Chondrocyte (in vitro differentiated cells): ENCODE measurements at regions not wholly inside any gene's neighbourhood (a gene's known extent, or its start where the extent isn't known, plus 50 kb on each side); places are given as distances from the start of the nearest gene placed in this dataset.

Experiments
- DNase-seq: peaks from one replicate; pipeline ENCODE4 v3.0.0; 2021; ENCODE audit warnings: mixed read lengths, low spot score
- H3K27ac Mint-ChIP-seq: one replicate; pipeline ENCODE4 v1.8.0; 2021; ENCODE audit warnings: mild to moderate bottlenecking, moderate library complexity, mixed read lengths; ENCODE audit not compliant: unreplicated experiment
- H3K27me3 Mint-ChIP-seq: 2 replicates; pipeline ENCODE4 v1.8.0; 2021; ENCODE audit warnings: low read depth, mixed read lengths
- H3K36me3 Mint-ChIP-seq: 2 replicates; pipeline ENCODE4 v1.8.0; 2021; ENCODE audit warnings: low read depth, mixed read lengths
- H3K4me1 Mint-ChIP-seq: 2 replicates; pipeline ENCODE4 v1.8.0; 2021; ENCODE audit warnings: low read depth, mild to moderate bottlenecking, mixed read lengths
- H3K4me3 Mint-ChIP-seq: one replicate; pipeline ENCODE4 v1.8.0; 2021; ENCODE audit warnings: mild to moderate bottlenecking, moderate library complexity, mixed read lengths; ENCODE audit not compliant: unreplicated experiment
- H3K9me3 Mint-ChIP-seq: 2 replicates; pipeline ENCODE4 v1.8.0; 2021; ENCODE audit warnings: low read depth, mixed read lengths
- TF ChIP-seq, protein P1 (sequence below): fragments of 200-600 bp; sonication (generic); IDR thresholded peaks from 2 replicates; pipeline ENCODE4 v1.5.0; 2021; ENCODE audit warnings: antibody characterized with exemption, mild to moderate bottlenecking, moderate library complexity

DNA sequence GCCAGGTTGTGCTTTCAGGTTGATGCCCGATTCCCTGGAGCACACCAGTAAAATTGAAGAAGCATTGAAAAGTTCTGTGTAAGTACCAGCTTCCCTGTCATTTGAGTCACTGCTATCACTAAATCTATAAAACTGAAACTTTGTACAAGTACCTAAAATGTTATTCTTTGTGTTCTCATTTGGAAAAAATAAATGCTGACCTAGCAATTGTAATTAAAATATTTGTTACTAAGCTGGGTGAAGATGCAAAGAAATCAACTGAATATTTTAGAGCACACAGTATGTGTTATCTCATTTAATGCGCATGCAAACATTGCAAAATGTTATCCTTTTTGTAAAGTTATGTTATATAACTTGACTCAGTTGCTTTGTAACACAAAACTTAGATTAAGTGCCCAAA is 733.7 kb downstream of the TBL1XR1 start:
- TF ChIP-seq, protein P1, sequence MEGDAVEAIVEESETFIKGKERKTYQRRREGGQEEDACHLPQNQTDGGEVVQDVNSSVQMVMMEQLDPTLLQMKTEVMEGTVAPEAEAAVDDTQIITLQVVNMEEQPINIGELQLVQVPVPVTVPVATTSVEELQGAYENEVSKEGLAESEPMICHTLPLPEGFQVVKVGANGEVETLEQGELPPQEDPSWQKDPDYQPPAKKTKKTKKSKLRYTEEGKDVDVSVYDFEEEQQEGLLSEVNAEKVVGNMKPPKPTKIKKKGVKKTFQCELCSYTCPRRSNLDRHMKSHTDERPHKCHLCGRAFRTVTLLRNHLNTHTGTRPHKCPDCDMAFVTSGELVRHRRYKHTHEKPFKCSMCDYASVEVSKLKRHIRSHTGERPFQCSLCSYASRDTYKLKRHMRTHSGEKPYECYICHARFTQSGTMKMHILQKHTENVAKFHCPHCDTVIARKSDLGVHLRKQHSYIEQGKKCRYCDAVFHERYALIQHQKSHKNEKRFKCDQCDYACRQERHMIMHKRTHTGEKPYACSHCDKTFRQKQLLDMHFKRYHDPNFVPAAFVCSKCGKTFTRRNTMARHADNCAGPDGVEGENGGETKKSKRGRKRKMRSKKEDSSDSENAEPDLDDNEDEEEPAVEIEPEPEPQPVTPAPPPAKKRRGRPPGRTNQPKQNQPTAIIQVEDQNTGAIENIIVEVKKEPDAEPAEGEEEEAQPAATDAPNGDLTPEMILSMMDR = no peak
- Mint-ChIP-seq H3K4me3 (no peak overlapping the region), H3K9me3 (no peaks in the 10 kb centered on the region)

DNA sequence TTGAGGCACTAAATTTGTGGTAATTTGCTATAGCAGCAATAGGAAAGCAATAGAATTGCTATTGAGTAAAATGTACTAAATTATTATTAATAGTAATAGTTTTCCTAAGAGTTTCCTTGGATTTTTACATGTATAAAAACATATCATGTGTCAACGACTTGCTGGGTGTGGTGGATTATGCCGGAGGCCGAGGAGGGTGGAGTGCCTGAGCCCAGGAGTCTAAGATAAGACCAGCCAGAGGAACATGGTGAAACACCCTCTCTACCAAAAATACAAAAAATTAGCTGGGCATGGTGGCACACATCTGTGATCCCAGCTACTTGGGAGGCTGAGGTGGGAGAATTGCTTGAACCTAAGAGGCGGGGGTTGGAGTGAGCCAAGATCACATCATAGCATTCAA is 749.9 kb downstream of the TBL1XR1 start:
- peaks cover 3% of the 10 kb centered on the region for H3K9me3 Mint-ChIP-seq
- no peak for DNase-seq
- no peaks in the 10 kb centered on the region for H3K4me1 Mint-ChIP-seq
- TF ChIP-seq, protein P1 = no peak
- no peak overlapping the region for H3K27ac Mint-ChIP-seq
- no peaks in the 10 kb centered on the region for H3K36me3 Mint-ChIP-seq
- no peaks in the 10 kb centered on the region for H3K27me3 Mint-ChIP-seq
- H3K4me3 Mint-ChIP-seq = no peak overlapping the region

More for the DNA sequence above, 733.7 kb downstream of the TBL1XR1 start:
- Mint-ChIP-seq H3K36me3 (no peaks in the 10 kb centered on the region), H3K27me3 (peaks cover 2% of the 10 kb centered on the region), H3K27ac (no peak overlapping the region), H3K4me1 (no peaks in the 10 kb centered on the region)
- no peak for DNase-seq

DNA sequence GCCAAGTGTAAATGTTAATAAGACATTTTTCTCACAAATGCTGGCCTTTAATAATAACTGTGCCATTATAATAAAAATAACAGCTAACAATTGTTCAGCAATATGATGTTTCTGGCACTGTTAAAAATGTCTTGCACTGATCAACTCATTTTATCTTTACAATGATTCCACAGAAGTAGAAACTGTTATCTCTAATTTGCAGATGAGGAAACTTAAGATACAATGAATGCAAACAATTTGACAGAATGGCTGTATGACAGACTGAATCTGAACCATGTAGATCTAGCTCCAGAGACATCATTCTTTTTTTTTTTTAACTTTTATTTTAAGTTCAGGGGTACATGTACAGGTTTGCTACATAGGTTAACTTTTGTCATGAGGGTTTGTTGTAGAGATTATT is 755.0 kb downstream of the TBL1XR1 start:
- Mint-ChIP-seq H3K36me3 (no peaks in the 10 kb centered on the region), H3K9me3 (no peaks in the 10 kb centered on the region), H3K4me1 (no peaks in the 10 kb centered on the region), H3K4me3 (no peak overlapping the region), H3K27me3 (no peaks in the 10 kb centered on the region), H3K27ac (no peak overlapping the region)
- no peak for DNase-seq
- TF ChIP-seq, protein P1 = no peak

DNA sequence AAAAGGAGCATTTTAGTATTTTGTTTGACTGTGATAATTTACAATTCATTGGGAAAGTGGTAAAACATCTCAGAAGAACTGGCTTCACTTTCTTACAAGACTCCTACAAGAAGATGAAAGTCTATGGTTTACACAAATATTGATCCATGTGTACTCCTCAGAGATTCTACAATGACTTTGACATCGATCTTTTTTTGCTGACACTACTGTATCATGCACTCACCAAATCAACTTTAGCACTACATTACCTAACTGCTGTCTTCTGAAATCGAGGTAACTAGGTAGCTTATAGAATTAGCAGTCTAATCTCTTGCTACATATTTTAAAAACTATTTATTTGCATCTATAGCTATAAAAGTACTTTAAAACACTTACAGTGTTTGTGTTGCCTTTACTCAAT is 757.6 kb downstream of the TBL1XR1 start:
- no peaks in the 10 kb centered on the region for H3K9me3 Mint-ChIP-seq
- DNase-seq = no peak
- H3K4me3 Mint-ChIP-seq = no peak overlapping the region

DNA sequence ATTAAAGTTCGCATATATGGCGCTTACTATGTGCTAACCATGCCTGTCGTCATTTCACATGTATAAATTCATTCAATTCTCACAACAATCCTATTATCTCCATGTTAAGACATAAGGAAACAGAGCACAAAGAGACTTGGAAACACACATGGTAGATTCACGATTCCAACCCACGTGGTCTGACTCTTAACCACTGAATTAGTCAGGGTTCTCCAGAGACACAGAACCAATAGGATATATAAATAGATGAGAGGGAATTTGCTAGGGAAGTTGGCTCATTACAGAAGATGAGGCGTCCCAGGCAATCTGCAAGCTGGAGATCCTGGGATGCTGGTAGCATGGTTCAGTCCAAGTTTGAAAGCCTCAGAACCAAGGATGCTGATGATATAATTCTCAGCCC is 765.3 kb downstream of the TBL1XR1 start:
- TF ChIP-seq, protein P1 = no peak
- no peak for DNase-seq

More for the DNA sequence above, 757.6 kb downstream of the TBL1XR1 start:
- TF ChIP-seq, protein P1 = no peak
- Mint-ChIP-seq H3K27me3 (no peaks in the 10 kb centered on the region), H3K36me3 (no peaks in the 10 kb centered on the region), H3K4me1 (no peaks in the 10 kb centered on the region), H3K27ac (no peak overlapping the region)

More for the DNA sequence above, 765.3 kb downstream of the TBL1XR1 start:
- H3K4me1 Mint-ChIP-seq = peaks cover 3% of the 10 kb centered on the region
- no peak overlapping the region for H3K4me3 Mint-ChIP-seq
- H3K9me3 Mint-ChIP-seq = no peaks in the 10 kb centered on the region
- peaks cover 3% of the 10 kb centered on the region for H3K27me3 Mint-ChIP-seq
- no peaks in the 10 kb centered on the region for H3K36me3 Mint-ChIP-seq
- no peak overlapping the region for H3K27ac Mint-ChIP-seq
